Neuronal stem cell (in vitro differentiated cells): ENCODE measurements at regions not wholly inside any gene's neighbourhood (a gene's known extent, or its start where the extent isn't known, plus 50 kb on each side); places are given as distances from the start of the nearest gene placed in this dataset.

Experiments used
- DNase-seq: peaks from one replicate; pipeline ENCODE4 v3.0.0-alpha.2; 2013; ENCODE audit warnings: low spot score
- H2AFZ ChIP-seq: one replicate; pipeline ENCODE4 v1.6.1; 2013; ENCODE audit warnings: mild to moderate bottlenecking, low read length, inconsistent platforms
- H2AK5ac ChIP-seq: 2 replicates; pipeline ENCODE4 v1.6.1; 2013; ENCODE audit warnings: low read depth, mild to moderate bottlenecking, inconsistent platforms, low read length, moderate library complexity, mixed read lengths
- H2BK120ac ChIP-seq: 2 replicates; pipeline ENCODE4 v1.6.1; 2013; ENCODE audit warnings: low read depth, mild to moderate bottlenecking, inconsistent platforms, low read length, moderate library complexity, mixed read lengths
- H2BK12ac ChIP-seq: one replicate; pipeline ENCODE4 v1.6.1; 2013; ENCODE audit warnings: low read length, inconsistent platforms
- H2BK15ac ChIP-seq: 2 replicates; pipeline ENCODE4 v1.6.1; 2013; ENCODE audit warnings: mild to moderate bottlenecking, low read length, inconsistent platforms, mixed read lengths
- H2BK5ac ChIP-seq: one replicate; pipeline ENCODE4 v1.6.1; 2013; ENCODE audit warnings: inconsistent platforms, mild to moderate bottlenecking, low read length, moderate library complexity
- H3K14ac ChIP-seq: one replicate; pipeline ENCODE4 v1.6.1; 2013; ENCODE audit warnings: low read length, inconsistent platforms
- H3K18ac ChIP-seq: 2 replicates; pipeline ENCODE4 v1.6.1; 2013; ENCODE audit warnings: low read length, inconsistent platforms
- H3K23ac ChIP-seq: 2 replicates; pipeline ENCODE4 v1.6.1; 2013; ENCODE audit warnings: low read depth, mild to moderate bottlenecking, mixed read lengths, low read length, inconsistent platforms; ENCODE audit not compliant: poor library complexity
- H3K27ac ChIP-seq: replicated peaks from 3 replicates; pipeline ENCODE4 v1.5.1; 2013; ENCODE audit warnings: low read length, inconsistent platforms
- H3K27me3 ChIP-seq, 3 experiments: 2 replicates each; pipeline ENCODE4 v1.6.1; 2013; ENCODE audit warnings: low read length in 3 of 3, mild to moderate bottlenecking in 2 of 3, inconsistent platforms in 1 of 3, low read depth in 1 of 3, mixed read lengths in 1 of 3, moderate library complexity in 1 of 3; ENCODE audit not compliant: control insufficient read depth in 3 of 3, insufficient read depth in 3 of 3
- H3K36me3 ChIP-seq, 2 donors: replicated peaks in 1 of 2; 2 replicates each; pipeline ENCODE4 v1.6.1; 2013; ENCODE audit warnings: low read length in 2 of 2; ENCODE audit not compliant: control insufficient read depth in 2 of 2, insufficient read depth in 2 of 2
- H3K4ac ChIP-seq: 2 replicates; pipeline ENCODE4 v1.6.1; 2013; ENCODE audit warnings: inconsistent platforms, mild to moderate bottlenecking, low read length, moderate library complexity
- H3K4me1 ChIP-seq, 2 donors: 1 replicate in 1 of 2; 2 replicates in 1 of 2; pipeline ENCODE4 v1.6.1; 2013; ENCODE audit warnings: low read length in 2 of 2, low read depth in 1 of 2; ENCODE audit not compliant: control insufficient read depth in 2 of 2, insufficient read depth in 1 of 2
- H3K4me2 ChIP-seq: one replicate; pipeline ENCODE4 v1.6.1; 2013; ENCODE audit warnings: mild to moderate bottlenecking, low read length, inconsistent platforms; ENCODE audit not compliant: insufficient read depth, poor library complexity, severe bottlenecking
- H3K4me3 ChIP-seq, 2 donors: 2 replicates each; pipeline ENCODE4 v1.5.1; 2013; ENCODE audit warnings: low read length in 2 of 2, mild to moderate bottlenecking in 2 of 2, inconsistent platforms in 1 of 2, moderate library complexity in 1 of 2
- H3K79me1 ChIP-seq: one replicate; pipeline ENCODE4 v1.6.1; 2013; ENCODE audit warnings: low read depth, mild to moderate bottlenecking, inconsistent platforms, low read length, moderate library complexity
- H3K9ac ChIP-seq: one replicate; pipeline ENCODE4 v1.6.1; 2013; ENCODE audit warnings: mild to moderate bottlenecking, low read depth, low read length, inconsistent platforms; ENCODE audit not compliant: poor library complexity
- H3K9me3 ChIP-seq, 2 donors: replicated peaks in 1 of 2; 2 replicates each; pipeline versions ENCODE3 to v1.6.1; 2013; ENCODE audit warnings: low read length in 2 of 2, mild to moderate bottlenecking in 2 of 2, inconsistent platforms in 1 of 2, low read depth in 1 of 2, mixed read lengths in 1 of 2, moderate library complexity in 1 of 2; ENCODE audit not compliant: control insufficient read depth in 2 of 2, insufficient read depth in 1 of 2
- H4K8ac ChIP-seq: one replicate; pipeline ENCODE4 v1.6.1; 2013; ENCODE audit warnings: low read depth, mild to moderate bottlenecking, inconsistent platforms, low read length, moderate library complexity
- H4K91ac ChIP-seq: one replicate; pipeline ENCODE4 v1.6.1; 2013; ENCODE audit warnings: low read length, low read depth, mild to moderate bottlenecking, inconsistent platforms; ENCODE audit not compliant: poor library complexity
- WGBS, 2 donors: extraction: QIAGEN DNeasy Blood & Tissue Kit; methylation state at CpG; one replicate each; pipeline ENCODE4 v1.1.7; 2013; ENCODE audit warnings: missing lambda C conversion rate in 2 of 2, mixed read lengths in 1 of 2; ENCODE audit not compliant: insufficient read length in 2 of 2, insufficient replicate concordance in 1 of 2; ENCODE audit errors: extremely low coverage in 2 of 2; 5-methylcytosine and 5-hydroxymethylcytosine counted together

DNA sequence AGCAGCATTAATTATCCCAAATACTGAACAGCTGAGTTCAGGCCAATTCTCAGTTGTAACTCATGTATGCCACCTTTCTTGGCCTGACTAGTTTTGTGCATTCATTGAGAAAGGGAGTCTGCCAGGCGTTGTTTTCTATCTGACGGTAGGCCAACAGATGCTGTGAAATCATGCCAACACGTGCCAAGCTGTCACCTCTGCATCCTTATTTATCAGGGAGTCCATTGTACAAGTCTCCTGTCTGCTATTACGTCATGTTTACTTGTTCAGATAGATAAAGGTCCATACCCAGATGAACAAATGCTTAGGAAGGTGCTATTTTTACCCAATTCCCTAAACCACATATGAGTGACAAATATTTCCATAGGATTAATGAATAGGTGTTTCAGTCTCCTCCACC is 127.2 kb upstream of the CDK6 start:
- no peak overlapping the region for H2AK5ac ChIP-seq
- H3K14ac ChIP-seq = no peak overlapping the region
- no peak overlapping the region for H3K9ac ChIP-seq
- H3K4ac ChIP-seq = no peak overlapping the region
- no peak overlapping the region for H3K18ac ChIP-seq
- no peaks in the 10 kb centered on the region for H3K4me1 ChIP-seq
- no peak overlapping the region for H3K4me2 ChIP-seq
- no peak overlapping the region for H2AFZ ChIP-seq
- no peak overlapping the region for H4K91ac ChIP-seq
- H3K27ac ChIP-seq = no peak overlapping the region
- H3K27me3 ChIP-seq = peaks cover 0 to 3% (median 0%) of the 10 kb centered on the region in 3 experiments
- H2BK12ac ChIP-seq = no peak overlapping the region
- H3K23ac ChIP-seq = no peak overlapping the region
- H3K9me3 ChIP-seq = no peaks in the 10 kb centered on the region
- no peak overlapping the region for H2BK5ac ChIP-seq
- H4K8ac ChIP-seq = no peak overlapping the region
- no CpG with 5 or more reads among the region's 4 CpGs for WGBS, 2 donors
- H3K79me1 ChIP-seq = no peaks in the 10 kb centered on the region
- no peak for DNase-seq
- no peak overlapping the region for H2BK15ac ChIP-seq
- H2BK120ac ChIP-seq = no peak overlapping the region
- no peak overlapping the region for H3K4me3 ChIP-seq
- no peaks in the 10 kb centered on the region for H3K36me3 ChIP-seq

DNA sequence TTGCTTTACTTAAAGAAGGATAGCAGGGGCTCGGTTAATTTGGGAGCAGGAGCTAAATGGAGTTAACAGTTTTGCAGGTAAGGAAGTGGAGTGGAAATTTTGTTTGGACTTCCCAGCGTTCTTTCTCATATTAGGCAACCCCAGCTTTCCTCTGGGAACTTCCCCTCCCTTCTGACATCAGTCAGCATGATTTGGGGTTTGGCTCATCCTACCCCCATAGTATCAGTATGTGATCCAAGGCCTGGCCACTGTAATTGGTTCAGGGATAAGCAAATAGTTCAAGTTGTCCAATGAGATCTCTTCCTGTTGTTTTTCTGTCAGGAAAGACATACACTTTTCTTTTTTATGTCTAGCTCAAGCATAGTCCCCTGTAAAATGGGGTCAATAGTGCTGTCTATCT is 125.6 kb upstream of the CDK6 start:
- H3K9ac ChIP-seq = no peak overlapping the region
- H3K4ac ChIP-seq = no peak overlapping the region
- no peak overlapping the region for H3K14ac ChIP-seq
- H2BK5ac ChIP-seq = no peak overlapping the region
- H3K36me3 ChIP-seq = no peaks in the 10 kb centered on the region
- no peak overlapping the region for H2AK5ac ChIP-seq
- no peak overlapping the region for H3K27ac ChIP-seq
- no peak overlapping the region for H4K91ac ChIP-seq
- no peaks in the 10 kb centered on the region for H3K9me3 ChIP-seq
- DNase-seq = no peak
- no peak overlapping the region for H3K23ac ChIP-seq
- H2BK12ac ChIP-seq = no peak overlapping the region
- no CpG with 5 or more reads among the region's 2 CpGs for WGBS, 2 donors
- H3K27me3 ChIP-seq = peaks cover 0 to 3% (median 0%) of the 10 kb centered on the region in 3 experiments
- H4K8ac ChIP-seq = no peak overlapping the region
- no peak overlapping the region for H2BK15ac ChIP-seq
- H3K4me3 ChIP-seq = no peak overlapping the region
- no peaks in the 10 kb centered on the region for H3K79me1 ChIP-seq
- H3K18ac ChIP-seq = no peak overlapping the region
- no peak overlapping the region for H3K4me2 ChIP-seq
- H3K4me1 ChIP-seq = no peaks in the 10 kb centered on the region
- H2AFZ ChIP-seq = no peak overlapping the region
- no peak overlapping the region for H2BK120ac ChIP-seq

DNA sequence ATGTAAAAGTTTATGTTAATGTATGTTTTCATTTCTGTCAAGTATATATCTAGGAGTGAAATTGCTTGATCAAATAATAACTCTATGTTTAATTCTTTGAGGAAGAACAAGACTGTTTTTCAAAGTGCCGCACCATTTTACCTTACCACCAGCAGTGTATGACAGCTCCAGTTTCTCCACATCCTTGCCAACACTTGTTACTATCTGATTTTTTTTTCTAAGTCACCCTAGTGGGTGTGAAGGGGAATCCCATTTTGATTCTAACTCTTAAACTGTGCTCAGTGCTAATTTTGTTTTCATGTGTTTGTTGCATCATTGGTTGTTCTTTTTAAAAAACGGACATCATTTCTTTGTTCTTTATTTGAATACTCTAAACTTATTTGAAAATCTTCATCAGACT is 120.2 kb upstream of the CDK6 start:
- Histone ChIP-seq H3K14ac (no peak overlapping the region), H3K23ac (no peak overlapping the region), H2AK5ac (no peak overlapping the region), H3K36me3 (no peaks in the 10 kb centered on the region), H3K18ac (no peak overlapping the region), H3K79me1 (no peaks in the 10 kb centered on the region), H3K27me3 (no peaks in the 10 kb centered on the region), H2BK15ac (no peak overlapping the region), H2BK12ac (no peak overlapping the region), H3K9ac (no peak overlapping the region), H3K4me3 (no peak overlapping the region), H2BK5ac (no peak overlapping the region), H4K8ac (no peak overlapping the region), H3K4me1 (no peaks in the 10 kb centered on the region), H3K4me2 (no peak overlapping the region), H3K4ac (no peak overlapping the region), H2AFZ (no peak overlapping the region), H3K27ac (no peak overlapping the region), H4K91ac (no peak overlapping the region), H2BK120ac (no peak overlapping the region), H3K9me3 (no peaks in the 10 kb centered on the region)
- no CpG with 5 or more reads among the region's 2 CpGs for WGBS, 2 donors
- DNase-seq = no peak

DNA sequence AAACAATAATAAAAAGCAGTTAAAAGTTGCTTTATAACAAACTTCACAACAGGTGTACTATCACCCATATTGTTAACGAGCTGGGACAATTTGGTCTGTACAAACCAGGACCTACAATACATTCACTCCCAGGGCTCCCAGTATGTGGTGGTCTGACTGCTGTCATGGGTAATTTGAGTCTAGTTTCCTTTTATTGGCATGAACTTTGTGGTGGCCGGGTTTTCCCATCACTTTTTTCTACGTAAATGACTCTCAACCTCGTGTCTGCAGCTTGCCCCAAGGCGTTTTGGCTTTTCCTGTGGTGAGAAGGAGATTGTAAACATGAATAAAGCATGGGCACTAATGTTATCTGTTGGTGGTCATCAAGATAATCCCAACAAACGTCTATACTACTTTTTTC is 118.7 kb upstream of the CDK6 start:
- H3K14ac ChIP-seq = no peak overlapping the region
- no CpG with 5 or more reads among the region's 6 CpGs for WGBS, 2 donors
- H3K4me1 ChIP-seq = no peaks in the 10 kb centered on the region
- H2BK12ac ChIP-seq = no peak overlapping the region
- H2BK120ac ChIP-seq = no peak overlapping the region
- no peak overlapping the region for H3K9ac ChIP-seq
- no peak overlapping the region for H2AK5ac ChIP-seq
- no peak overlapping the region for H4K91ac ChIP-seq
- no peaks in the 10 kb centered on the region for H3K79me1 ChIP-seq
- H2BK15ac ChIP-seq = no peak overlapping the region
- H2AFZ ChIP-seq = no peak overlapping the region
- H3K18ac ChIP-seq = no peak overlapping the region
- no peak overlapping the region for H3K4me2 ChIP-seq
- H2BK5ac ChIP-seq = no peak overlapping the region
- DNase-seq = no peak
- no peaks in the 10 kb centered on the region for H3K36me3 ChIP-seq
- no peaks in the 10 kb centered on the region for H3K9me3 ChIP-seq
- H3K4ac ChIP-seq = no peak overlapping the region
- no peak overlapping the region for H3K23ac ChIP-seq
- H3K4me3 ChIP-seq = no peak overlapping the region
- H3K27ac ChIP-seq = no peak overlapping the region
- H4K8ac ChIP-seq = no peak overlapping the region
- H3K27me3 ChIP-seq = no peaks in the 10 kb centered on the region
